ENCODE measurements at regions not wholly inside any gene's neighbourhood (a gene's known extent, or its start where the extent isn't known, plus 50 kb on each side); places are given as distances from the start of the nearest gene placed in this dataset.

GRCh38 chr1:164470996-164471395 is 88.0 kb upstream of the PBX1 start:
- TF ChIP-seq POLR2A (IDR thresholded peaks at IDR 0.05), result no peak
- no peak for TF ChIP-seq CTCF (IDR thresholded peaks at IDR 0.05)
